ENCODE measurements at regions not wholly inside any gene's neighbourhood (a gene's known extent, or its start where the extent isn't known, plus 50 kb on each side); places are given as distances from the start of the nearest gene placed in this dataset.

GRCh38 chr5:123746683-123747360 is 234.8 kb downstream of the CSNK1G3 start:
- TF ChIP-seq CTCF (IDR thresholded peaks at IDR 0.05) (no peak), POLR2A (IDR thresholded peaks at IDR 0.05) (no peak)
